ENCODE measurements at regions not wholly inside any gene's neighbourhood (a gene's known extent, or its start where the extent isn't known, plus 50 kb on each side); places are given as distances from the start of the nearest gene placed in this dataset.

- DNase-seq: no peak
Observed at GRCh38 chr2:128543036-128543435, 224.4 kb upstream of the HS6ST1 start.

DNA sequence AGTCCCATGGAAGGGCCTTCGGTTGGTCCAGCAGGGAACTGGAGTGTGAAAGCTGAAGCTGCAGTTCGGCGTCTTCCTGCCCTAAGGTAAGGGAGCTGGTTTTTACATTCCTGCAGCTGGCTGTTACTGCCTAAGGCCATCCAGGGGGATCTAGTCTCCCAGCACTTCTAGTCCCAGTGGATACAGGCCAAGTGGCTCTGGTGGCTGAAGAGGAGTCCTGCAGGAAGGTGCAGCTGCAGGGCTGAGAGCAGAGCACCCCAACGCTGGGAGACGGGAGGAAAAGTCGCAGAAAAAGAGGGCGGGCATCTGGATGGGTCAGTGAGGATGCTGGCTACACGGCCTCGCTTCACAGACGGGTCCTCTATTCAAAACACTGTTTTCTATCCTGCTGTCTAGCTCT, 225.0 kb upstream of the HS6ST1 start:
- DNase-seq: no peak

DNA sequence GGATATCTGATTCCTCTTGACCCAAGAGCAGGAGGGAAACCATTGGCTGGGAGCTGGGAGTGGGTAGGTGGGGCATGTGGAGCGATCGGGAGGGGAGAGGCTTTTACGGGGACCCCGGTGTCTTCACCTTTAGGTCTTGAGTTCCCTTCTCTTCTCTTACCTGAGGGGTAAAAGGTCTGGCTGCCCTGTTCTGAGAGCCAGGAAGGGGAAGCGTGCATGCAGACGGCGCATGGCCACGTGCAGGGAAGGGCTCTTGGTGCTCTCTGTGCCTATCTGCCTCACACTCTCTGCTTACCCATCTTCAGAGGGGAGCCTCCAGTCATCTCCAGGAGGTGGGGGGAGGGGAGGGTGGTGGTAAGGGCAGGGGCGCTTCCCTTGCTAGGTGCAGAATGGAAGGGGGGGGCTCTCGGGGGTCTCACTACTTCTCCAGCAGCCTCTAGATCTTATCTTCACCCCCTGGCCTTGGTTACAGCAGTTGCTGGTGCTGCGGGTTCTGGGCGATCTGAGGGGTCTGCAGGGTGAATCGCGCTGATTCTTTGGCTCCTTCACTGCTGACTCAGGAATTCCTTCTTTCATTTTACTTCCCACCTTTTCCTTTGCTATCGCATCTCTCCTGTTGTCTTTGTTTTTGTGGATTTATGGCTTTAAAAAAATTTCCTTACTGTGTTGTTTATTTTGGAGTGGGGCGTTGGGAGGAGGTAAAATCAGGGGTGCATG, 225.8 kb upstream of the HS6ST1 start:
- DNase-seq: no peak

DNA sequence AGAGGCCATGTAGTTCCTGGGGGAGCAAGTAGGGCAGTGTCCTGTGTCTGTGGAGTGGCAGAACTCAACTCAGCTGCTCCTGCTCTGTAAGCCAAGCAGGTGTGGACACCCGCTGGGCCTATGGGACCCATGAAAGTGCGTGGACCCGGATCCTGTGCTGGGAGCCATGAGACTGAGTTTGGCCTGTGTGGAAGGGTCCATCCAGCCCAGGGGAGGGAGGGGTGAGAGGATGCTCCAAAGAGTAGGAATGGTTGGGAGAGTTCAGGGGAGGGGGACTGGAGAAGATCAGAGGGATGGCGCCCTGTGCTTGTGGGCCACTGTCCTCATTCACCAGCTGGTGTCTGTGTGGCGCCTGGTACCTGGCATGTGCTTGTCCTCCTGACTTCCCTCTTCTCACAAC, 226.4 kb upstream of the HS6ST1 start:
- DNase-seq: no peak

DNA sequence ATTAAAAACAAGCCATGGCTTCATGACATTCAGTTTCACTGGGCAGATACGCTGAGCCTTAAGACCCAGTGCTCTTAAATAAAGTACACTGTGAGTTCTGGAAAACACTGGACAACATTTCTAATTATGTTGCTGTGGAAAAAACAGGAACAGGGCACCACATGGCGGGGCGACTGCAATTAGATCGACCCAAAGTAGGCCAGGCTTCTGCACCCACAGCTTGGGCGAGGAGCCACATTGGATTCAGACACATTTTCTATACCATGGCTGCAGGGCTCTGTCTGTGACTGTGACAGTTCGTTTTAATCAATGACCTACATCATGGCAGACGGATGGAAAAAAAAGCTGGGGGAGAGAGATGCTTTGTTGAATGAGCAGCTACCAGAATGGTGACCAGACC, 227.2 kb upstream of the HS6ST1 start:
- no peak for DNase-seq

- no peak for DNase-seq
Observed at GRCh38 chr2:128547667-128548066, 229.0 kb upstream of the HS6ST1 start.

DNA sequence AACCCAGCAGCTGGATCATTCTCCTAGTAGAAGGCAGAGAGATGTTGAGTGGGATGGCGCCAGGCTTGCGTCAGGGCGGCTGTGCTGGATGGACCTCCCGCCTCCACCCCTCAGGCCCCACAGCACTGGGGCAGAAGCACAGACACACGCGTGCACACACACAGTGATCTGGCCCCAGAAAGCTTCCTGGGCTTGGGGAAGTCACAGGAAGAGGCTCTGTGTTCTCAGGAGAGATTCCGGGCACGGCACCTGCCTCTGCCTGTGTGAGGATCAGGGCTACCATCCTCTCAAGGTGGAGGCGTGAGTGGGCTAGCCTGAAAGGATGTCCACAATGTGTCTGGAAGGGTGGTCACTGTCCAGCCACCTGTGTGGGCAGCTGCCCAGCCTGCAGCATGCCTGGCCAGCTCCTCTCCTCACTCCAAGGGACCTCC, 229.8 kb upstream of the HS6ST1 start:
- DNase-seq: no peak

DNA sequence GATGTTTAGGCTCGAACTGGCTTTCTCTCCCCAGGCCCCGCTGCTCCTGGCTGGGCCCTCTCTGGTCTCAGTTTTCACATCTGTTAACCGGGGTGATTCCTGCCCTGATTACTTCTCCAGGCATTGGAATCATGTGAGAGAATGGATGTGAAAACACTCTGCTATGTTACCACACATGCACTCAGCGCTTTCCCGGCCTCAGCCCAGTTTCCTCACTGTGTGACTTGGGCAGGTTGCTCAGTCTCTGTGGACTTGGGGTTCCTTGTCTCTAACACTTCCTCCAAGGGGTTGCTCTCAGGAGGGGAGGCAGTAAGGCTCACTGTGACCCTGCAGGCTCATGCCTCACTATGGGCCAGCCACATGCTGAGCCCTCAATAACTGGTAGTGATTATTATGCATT, 230.4 kb upstream of the HS6ST1 start:
- DNase-seq: no peak

GRCh38 chr2:128549646-128550260, 231.1 kb upstream of the HS6ST1 start:
- DNase-seq: no peak

DNA sequence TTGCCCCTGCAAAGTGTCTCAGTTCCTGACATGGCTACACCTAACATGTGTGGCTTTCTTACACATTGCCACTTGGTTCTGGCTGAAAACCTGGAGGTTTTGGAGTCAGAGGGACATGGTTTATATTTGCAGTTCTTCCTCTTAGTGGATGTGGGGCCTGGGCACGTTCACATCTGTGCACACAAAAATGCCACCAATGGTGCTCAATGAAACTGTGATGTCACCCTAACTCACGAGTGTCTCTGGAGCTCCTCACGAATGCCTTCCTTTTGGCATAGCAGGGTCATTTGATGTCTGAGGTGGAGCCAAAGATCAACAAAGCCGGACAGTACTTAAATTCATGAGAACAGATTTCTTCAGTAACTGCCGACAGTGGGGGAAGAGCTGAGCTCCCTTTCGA, 231.7 kb upstream of the HS6ST1 start:
- DNase-seq: no peak

DNA sequence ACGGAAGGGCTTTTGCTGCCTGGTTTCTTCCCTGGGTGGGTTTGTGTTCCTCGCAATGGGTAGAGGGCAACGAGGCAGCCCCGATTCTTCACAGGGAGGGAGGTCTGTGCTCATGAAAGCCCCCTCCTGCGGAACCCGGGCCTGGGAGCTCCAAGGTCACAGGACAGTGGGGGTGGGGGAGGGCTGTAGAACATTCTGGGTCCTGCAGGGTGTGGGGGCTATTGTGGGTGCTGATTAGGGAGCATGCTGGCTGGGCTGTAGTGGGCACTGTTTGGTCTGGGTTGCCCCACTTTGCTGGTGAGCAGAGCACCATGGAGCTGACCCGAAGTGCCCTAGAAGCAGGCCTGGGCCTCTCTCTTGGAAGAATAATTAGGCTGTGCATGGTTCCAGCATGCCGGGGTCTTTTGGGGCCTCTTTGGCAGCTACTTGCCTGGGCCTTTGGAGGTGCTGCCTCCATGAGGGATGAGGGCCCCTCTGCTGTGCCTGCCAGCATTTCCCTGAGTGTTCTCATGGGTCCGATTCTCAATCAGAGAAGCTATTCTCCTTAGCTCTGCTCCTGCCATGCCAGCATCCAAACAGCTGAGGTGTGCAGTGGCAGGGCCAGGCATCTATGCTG, 232.2 kb upstream of the HS6ST1 start:
- no peak for DNase-seq

DNA sequence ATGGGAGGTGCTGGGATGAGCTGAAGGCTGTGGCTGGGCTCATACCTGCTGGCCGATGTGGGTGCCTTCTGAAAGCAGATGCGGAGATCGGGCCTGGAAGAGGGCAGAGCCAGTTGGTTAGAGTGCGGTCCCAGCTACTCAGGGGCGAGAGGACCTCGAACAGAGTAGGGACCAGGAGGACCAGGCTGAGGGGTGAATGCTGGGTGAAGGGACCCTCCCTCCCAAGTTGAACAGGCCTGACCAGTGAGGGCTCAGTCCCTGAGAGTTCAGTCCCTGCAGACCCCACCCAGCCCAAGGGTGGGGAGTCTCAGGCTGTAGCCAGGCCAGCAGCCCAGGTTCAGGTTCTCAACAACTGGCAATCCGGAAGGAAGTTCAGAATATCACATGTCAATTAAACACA, 232.8 kb upstream of the HS6ST1 start:
- DNase-seq: no peak

DNA sequence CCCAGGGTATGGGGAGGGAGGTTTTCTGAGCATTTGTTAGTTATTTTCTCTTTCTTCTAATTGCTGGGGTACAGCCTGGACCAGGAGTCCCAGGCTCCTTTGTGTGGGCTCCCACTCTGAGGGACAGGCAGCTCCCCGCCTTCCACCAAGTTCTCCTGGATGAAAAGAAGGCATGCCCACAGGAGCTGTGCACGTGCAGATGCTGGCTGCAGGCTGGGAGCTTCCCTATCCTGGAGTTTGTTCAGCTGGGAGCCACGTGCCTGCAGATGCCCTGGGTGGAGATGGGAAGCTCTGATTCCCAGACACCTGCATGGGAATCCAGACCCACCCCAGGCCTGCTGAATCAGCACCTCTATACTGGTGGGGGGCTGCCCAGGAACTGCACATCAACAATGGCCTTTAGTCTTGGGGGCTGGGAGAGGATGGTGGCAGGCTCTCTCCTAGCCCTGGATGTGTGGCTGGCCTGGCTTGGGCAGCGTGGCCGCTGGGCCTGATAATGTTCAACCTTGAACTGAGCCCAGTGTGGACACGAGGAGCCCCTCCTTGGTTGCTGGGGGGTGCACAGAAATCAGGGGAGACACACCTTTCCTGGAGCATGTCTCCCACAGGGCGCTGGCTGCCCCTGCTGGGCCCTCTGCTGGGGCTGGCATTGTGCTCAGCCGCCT, 233.6 kb upstream of the HS6ST1 start:
- no peak for DNase-seq

DNA sequence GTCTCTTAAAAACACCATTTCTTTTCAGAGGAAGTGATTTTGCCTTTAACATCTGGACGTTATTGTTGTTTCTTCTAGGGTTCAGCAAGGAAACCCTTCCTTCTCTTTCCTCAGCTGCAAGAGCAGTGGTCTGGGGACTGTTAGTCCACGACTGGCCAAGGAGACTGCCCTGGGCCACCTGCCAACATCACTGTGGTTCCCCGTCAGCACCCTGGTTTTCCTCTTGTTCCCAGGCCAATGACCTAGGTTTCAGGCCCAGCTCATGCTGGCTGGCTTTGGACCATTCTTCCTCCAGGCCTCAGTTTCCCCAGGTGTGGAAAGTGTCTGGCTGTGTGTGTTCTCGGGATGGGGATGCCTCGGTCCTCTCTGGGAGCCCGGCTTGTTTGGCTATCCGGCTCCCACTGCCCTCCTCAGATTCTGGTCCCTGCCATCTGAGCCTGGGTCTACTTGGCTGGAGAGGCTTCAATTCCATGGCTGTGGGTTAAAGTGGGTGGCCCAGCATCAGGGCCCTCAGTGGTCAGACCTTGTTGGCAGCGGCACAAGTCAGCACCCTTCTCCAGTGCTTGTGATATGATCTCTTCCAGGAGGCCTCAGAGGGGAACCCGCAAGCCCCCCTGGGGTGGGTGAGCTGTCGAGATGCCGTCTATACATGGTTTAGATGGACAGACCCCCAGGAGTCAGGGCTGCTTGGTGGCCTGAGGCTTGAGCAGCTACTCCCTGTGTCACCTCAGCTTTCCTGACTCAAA, 234.3 kb upstream of the HS6ST1 start:
- no peak for DNase-seq

DNA sequence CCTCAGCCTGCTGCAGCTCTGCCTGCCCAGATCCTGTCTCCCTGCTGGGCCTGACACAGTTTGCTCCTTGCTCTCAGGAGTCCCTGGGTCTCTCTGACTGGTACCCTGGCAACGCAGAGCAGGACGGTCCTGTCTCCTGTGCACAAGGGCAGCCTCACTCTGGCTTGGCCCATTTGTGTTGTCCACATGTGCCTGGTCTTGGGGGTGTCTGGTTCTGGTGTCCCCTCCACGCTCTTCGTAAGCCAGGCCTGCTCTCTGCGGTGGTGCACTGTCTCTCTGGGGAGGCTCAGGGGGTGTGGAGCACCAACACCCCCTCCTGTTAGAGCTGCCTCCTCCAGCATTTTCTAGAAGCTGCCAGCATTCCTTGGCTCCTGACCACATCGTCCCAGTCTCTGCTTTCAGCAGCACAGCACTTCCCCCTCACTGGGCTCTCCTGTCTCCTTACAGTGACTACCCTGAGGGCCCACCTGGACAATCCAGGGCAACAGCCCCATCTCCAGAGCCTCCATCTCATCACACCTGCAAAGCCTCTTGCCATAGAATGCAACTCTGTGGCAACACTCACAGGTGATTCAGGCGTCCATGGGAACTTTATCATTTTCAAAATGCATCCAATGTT, 235.6 kb upstream of the HS6ST1 start:
- DNase-seq: no peak

GRCh38 chr2:128555433-128555832, 236.8 kb upstream of the HS6ST1 start:
- no peak for DNase-seq

- DNase-seq: no peak
Observed at GRCh38 chr2:128556089-128556488, 237.4 kb upstream of the HS6ST1 start.

GRCh38 chr2:128556633-128557032, 238.0 kb upstream of the HS6ST1 start:
- DNase-seq: no peak

GRCh38 chr2:128557069-128557468, 238.4 kb upstream of the HS6ST1 start:
- no peak for DNase-seq

DNA sequence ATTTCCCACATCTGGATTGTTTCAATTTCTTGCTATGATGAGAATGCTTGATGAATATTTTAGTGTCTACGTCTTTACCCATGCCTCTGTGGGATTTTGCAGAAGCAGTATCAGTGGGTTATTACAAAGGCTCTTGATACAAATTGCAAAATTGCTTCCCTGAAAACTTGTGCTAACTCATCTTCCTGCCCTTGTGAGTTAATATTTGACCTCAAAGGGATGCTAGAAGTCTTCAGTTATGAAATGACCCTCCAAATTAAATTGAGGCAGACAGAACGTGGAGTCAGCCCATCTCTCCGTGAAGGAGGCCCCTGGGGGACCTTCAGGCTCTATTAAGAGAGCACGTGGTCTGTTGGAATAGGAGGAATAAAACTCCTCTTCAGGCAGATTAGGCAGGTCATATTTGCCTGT, 239.2 kb upstream of the HS6ST1 start:
- DNase-seq: no peak

DNA sequence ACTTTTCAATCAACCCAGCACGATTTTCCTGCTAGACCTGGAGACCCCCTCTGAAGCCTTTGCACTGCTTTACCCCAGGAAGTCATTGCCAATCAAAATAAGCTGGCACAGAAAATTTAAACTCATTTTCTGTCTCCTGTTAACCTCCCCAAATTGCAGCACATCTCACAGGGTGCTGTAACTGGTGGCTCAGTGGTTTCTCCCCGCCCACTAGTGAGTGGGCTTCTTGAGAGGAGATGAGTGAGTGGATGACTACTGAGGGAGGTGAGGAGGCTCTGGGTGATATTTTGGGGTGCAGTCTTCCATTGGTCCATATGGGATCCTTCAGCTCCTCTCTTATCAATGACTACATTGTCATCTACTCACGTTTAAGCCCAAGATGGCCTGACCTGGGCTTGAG, 239.8 kb upstream of the HS6ST1 start:
- no peak for DNase-seq

DNA sequence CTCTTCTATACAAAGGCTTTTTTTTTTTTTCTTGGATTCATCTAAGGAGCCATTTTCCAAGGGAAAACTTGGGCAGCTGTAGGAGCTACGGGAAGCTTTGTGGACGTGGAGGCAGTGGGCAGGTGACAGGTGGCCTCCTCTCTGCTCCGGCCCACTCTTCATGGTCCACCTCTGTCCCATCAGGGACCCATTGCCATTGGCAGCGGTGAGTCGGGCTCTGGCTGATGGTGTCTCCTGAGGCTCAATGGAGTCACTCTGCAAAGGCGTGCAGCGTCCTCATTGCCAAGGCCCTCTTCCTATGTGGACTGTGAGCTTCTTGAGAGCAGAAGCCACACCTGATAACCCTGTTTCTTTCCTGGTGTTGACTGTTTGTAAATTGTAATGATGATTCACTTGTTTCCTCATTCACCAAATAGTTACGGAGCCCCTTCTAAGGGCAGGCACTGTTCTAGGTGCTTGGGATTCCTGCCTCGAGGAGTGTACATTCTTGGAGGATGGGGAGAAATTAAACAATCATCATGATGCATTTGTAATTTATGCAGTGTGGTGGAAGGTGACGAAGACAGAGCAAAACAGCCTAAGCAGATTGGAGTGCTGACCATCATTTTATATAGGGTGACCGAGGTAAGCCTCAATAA, 240.3 kb upstream of the HS6ST1 start:
- no peak for DNase-seq

All from activated CD4-positive, alpha-beta T cell treated with anti-CD3 and anti-CD28 coated beads, Interleukin-2, amount 50 U/mL, for 1 hour (primary cell).